NCI-H187 (cell line): ENCODE measurements at regions not wholly inside any gene's neighbourhood (a gene's known extent, or its start where the extent isn't known, plus 50 kb on each side); places are given as distances from the start of the nearest gene placed in this dataset.
"Not testable (repeated sequence)": the region's sequence is repeated elsewhere in the genome, so short reads cannot be mapped to it uniquely, and the experiment has no call there.

Experiments
- DNase-seq, 2 experiments: peaks; one replicate each; lab custom pipeline; 2025; lab: John Stamatoyannopoulos, UW

GRCh38 chr12:58651850-58652249 lies 268.5 kb downstream of the LRIG3 start:
- no peak for DNase-seq

GRCh38 chr12:58654021-58654420 lies 266.3 kb downstream of the LRIG3 start:
- DNase-seq, result no peak

GRCh38 chr12:58655375-58655774 lies 264.9 kb downstream of the LRIG3 start:
- DNase-seq, result no peak

GRCh38 chr12:58656254-58657009 lies 263.9 kb downstream of the LRIG3 start:
- no peak for DNase-seq

GRCh38 chr12:58657190-58657589 lies 263.1 kb downstream of the LRIG3 start:
- DNase-seq, result no peak

GRCh38 chr12:58665375-58665774 lies 254.9 kb downstream of the LRIG3 start:
- DNase-seq, result no peak

GRCh38 chr12:58668233-58668632 lies 252.1 kb downstream of the LRIG3 start:
- no peak for DNase-seq

- DNase-seq, result no peak
These were observed 251.4 kb downstream of the LRIG3 start for GRCh38 chr12:58668871-58669270.

GRCh38 chr12:58670623-58671022 lies 249.7 kb downstream of the LRIG3 start:
- DNase-seq, result no peak

GRCh38 chr12:58671196-58671595 lies 249.1 kb downstream of the LRIG3 start:
- no peak for DNase-seq

- DNase-seq, result no peak
These were observed 247.3 kb downstream of the LRIG3 start for GRCh38 chr12:58673021-58673420.

GRCh38 chr12:58677833-58678232 lies 242.5 kb downstream of the LRIG3 start:
- not testable (repeated sequence) for DNase-seq

- DNase-seq, result no peak
These were observed 241.6 kb downstream of the LRIG3 start for GRCh38 chr12:58678753-58679152.

GRCh38 chr12:58681730-58682129 lies 238.6 kb downstream of the LRIG3 start:
- DNase-seq, result no peak

- no peak for DNase-seq
These were observed 225.0 kb downstream of the LRIG3 start for GRCh38 chr12:58695263-58695662.

- DNase-seq, result no peak
These were observed 218.8 kb downstream of the LRIG3 start for GRCh38 chr12:58701536-58701935.

GRCh38 chr12:58703866-58704265 lies 216.4 kb downstream of the LRIG3 start:
- no peak for DNase-seq

- DNase-seq, result not testable (repeated sequence)
These were observed 215.5 kb downstream of the LRIG3 start for GRCh38 chr12:58704770-58705169.

GRCh38 chr12:58710901-58711300 lies 209.4 kb downstream of the LRIG3 start:
- no peak for DNase-seq

- DNase-seq, result no peak
These were observed 208.3 kb downstream of the LRIG3 start for GRCh38 chr12:58711974-58712373.

- no peak for DNase-seq
These were observed 207.3 kb downstream of the LRIG3 start for GRCh38 chr12:58712976-58713375.

- no peak for DNase-seq
These were observed 201.1 kb downstream of the LRIG3 start for GRCh38 chr12:58719161-58719560.

GRCh38 chr12:58720421-58720820 lies 199.9 kb downstream of the LRIG3 start:
- DNase-seq, result no peak

GRCh38 chr12:58725400-58726105 lies 194.8 kb downstream of the LRIG3 start:
- no peak for DNase-seq
